G401 (cell line): ENCODE measurements at regions not wholly inside any gene's neighbourhood (a gene's known extent, or its start where the extent isn't known, plus 50 kb on each side); places are given as distances from the start of the nearest gene placed in this dataset.
A peak's percentile ranks its signal among the peaks of the same experiment; 100 is the strongest.
"Not testable (repeated sequence)": the region's sequence is repeated elsewhere in the genome, so short reads cannot be mapped to it uniquely, and the experiment has no call there.

Experiments
- DNase-seq: peaks from one replicate; pipeline ENCODE4 v3.0.0-alpha.2; 2015; ENCODE audit warnings: low spot score
- in situ Hi-C: cut with HindIII; loops from 2 replicates; pipeline ENCODE4 v1.10.0; 2016; ENCODE audit warnings: low sequenced_read_pairs, mixed read lengths

DNA sequence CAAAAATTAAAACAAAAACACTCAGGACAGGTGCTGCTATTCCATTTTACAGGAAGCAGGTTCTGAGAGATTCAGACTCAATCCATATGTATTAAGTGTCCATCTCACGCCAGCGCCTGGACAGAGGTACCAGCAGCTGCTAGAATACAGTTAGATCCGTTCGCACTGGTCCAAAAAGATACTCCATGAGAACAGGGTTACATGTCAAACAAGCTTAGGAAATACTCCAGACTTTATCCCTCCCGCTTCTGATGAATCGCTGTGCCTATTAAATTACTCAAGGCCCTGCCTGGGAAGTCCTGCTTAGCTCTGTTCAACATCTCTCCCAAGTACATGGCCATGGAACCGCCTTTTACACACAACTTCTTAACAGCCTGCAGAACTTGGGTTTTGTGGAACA is 50.2 kb upstream of the SLC35C1 start:
- no peak for DNase-seq
- in situ Hi-C loops = no loop called here

DNA sequence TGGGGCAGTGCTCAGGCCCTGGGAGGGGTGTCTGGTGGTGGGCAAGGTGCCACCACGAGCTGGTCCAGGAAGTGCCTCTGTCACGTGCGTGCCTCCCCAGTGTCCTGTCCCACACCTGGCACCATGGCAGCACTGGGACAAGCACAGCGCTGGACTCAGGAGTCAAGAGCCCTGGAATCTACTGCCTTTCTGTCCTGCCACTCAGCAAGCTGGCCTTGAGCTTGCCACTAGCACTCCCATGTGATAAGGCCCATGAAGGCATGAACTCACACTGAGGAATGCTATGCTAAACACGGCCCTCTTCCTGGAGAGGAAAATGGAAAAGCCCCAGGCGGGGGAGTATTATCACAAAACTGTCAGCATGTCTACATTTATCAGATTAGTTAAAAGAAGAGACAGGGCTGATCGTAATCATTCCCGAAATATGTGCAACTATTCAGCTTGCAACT is 50.7 kb upstream of the SLC35C1 start:
- DNase-seq = no peak
- in situ Hi-C loops = no loop called here

DNA sequence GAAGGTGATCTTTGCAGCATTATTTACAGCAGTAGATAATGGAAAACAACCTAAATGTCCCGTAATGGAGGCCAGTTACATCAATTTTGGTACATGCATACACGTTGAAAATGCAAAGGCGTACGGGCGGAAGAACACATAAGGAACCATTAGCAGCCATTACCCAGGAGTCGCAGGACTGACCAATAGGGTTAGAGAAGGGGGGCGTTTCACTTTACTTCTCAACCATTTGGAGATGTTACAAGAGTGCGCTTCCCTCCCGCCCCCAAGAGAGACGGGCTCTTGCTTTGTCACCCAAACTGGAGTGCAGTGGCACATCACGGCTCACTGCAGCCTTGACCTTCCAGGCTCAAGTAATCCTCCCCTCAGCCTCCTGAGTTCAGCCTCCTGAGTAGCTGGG is 52.8 kb upstream of the SLC35C1 start:
- DNase-seq = no peak
- in situ Hi-C loops = no loop called here

DNA sequence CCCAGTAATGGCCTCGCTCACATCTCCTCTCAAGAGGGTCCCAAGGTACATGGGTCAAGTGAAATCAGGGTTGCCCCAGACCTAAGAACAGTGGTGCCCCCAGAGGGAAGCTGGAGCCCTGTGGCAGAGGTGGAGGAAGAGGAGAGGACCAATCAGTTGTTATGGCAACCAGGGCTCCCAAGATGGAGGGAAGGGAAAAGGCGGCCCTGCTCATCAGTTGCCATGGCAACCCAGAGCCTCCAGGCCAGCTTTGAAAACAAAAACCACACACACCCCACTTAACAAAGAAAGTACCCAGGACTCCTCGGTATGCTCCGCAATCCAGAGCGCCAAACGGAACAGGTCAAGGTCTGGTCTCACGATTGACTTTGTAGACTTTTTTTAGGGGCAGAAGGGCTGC is 53.5 kb upstream of the SLC35C1 start:
- DNase-seq = peak; percentile 44
- in situ Hi-C loops = no loop called here

DNA sequence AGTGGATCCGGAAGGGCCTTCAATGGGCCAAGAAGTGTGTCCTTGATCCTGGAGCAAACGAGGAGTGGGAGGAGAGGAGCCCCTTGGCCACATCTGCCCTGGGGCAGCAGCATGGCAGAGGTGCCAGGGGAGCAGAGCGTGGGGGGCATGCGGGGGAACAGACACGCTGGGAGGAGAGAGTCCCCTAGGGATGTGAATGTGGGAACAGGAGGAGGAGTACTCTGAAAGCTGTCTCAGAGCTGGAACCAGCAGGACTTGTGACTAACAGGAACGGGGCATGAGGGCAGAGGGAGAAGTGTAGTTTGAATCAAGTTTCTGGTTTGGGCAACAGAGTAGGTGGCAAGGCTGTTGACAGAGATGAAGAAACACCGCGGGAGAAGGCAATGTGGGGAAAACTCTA is 54.5 kb upstream of the SLC35C1 start:
- DNase-seq = no peak
- in situ Hi-C loops = no loop called here

DNA sequence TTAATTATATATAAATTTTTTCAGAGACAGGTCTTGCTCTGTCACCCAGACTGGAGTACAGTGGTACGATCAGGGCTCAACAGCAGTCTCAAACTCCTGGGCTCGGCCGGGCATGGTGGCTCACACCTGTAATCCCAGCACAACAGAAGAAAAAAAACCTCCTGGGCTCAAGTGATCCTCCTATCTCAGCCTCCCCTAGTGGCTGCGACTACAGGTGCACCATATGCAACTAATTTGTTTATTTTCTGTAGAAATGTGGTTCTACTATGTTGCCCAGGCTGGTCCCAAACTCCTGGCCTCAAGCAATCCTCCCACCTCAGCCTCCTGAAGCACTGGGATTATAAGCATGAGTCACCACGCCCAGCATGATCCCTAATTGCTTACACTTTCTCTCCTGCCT is 56.1 kb upstream of the SLC35C1 start:
- in situ Hi-C loops = no loop called here
- no peak for DNase-seq

DNA sequence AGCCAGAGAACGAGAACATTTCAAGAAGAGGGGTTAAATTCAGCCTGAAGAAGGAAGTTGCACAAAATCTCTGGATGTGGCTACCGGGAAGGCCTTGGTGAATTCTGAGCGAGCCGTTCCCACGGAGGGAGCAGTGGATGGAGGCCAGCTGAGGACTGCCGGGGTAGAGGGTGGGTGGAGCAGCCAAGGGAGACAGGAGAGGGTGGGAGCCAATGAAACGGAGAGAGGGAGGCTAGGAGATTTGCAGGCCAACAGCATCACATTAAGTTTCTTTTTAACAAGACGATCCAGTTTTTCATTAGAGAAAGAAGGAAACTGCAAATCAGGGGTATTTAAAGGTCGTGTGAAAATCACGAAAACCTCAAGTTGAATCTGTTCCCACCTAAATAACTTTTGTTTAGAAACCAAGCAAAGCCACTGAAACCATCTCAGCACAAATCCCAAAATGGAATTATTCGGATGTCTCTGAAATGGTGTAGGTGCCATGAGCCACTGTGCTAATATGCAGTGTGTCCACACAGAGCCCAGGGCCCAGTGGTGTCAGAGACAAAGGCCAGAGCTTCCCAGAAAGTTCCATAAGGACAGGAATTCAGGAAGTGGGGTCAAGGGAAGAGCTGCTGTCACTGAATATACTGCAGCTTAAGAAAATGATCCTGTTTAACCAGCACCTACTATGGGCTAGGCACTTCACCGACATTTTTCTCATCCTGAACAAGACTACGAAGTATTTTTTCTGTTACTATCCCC is 59.7 kb upstream of the SLC35C1 start:
- peak; percentile 5 for DNase-seq
- in situ Hi-C loops = no loop called here

DNA sequence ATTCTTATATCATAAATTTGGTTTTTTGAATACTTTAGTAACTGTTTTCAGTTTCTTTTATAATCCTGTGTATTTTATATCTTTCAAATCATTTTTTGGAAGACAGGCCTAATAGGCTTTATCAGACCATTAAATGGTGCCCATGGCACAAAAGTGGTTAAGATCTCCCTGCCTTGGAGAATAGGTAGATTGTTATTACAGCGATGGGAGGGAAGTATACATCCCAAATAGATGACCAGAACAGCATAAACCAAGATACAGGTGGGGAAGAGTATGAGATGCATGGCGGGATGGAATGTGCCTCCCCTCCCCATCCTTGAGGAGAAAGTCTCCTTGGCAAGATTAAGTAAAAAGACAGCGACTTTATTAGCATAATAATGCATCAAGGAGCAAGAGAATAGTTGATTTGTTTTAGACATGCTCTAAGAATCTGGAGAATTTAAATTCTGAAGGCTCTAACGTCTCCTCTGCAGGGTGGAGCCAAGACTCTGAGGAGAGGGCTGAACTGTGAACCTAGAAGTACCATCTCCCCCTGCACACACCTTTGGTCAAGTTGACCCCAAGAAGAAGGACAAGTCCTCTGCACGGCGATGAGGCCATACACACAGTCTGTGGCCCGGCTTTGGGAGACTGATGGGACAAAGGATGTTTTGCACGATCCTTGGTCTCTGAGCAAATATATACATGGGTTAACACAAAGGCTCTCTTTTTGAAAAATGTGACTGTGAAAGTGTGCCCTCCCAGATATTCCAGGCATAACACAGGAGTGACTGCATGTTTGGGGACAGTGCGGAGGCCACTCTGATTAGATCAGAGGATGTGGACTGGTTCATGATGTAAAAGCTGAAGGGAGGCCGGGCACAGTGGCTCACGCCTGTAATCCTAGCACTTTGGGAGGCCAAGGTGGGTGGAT is 61.1 kb upstream of the SLC35C1 start:
- DNase-seq = no peak

DNA sequence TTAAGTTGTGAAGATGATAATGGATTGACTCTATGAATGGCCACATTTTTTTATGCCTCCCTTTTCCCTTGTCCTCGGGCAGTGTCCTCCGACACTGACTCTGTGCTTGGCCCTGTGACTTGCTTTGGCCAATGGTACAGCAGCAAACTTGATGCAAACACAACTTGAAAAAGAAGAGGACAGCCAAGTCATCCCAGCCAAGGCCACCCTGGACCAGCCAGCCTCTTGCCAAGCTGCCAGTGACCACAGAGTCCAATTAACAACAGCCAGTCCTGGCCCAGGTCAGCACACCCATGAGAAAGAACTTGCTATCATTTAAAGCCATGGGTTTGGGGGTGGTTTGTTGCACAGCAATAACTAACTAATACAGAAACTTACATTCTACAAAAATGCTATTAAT is 63.4 kb upstream of the SLC35C1 start:
- in situ Hi-C loops = no loop called here
- no peak for DNase-seq

More for the DNA sequence above, 61.1 kb upstream of the SLC35C1 start:
- in situ Hi-C loops = no loop called here

DNA sequence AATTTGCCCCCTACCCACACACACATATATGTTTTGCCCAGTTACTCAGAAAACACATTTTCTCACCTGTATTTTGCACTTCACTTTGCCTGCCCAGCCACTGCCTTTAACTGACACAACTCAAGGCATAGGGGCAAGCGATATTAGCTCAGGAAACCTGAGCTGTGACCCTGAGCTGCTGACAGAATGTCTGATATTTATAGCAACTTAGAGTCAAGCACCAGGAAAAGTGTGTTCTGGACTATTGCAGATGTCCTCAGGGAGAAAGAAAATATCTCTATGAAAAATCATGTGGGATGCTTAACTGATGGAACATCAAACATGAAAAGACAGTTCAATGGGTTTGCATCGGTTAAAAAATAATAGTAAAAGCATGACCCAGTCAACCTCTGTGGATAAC is 63.9 kb upstream of the SLC35C1 start:
- DNase-seq = no peak
- in situ Hi-C loops = no loop called here

DNA sequence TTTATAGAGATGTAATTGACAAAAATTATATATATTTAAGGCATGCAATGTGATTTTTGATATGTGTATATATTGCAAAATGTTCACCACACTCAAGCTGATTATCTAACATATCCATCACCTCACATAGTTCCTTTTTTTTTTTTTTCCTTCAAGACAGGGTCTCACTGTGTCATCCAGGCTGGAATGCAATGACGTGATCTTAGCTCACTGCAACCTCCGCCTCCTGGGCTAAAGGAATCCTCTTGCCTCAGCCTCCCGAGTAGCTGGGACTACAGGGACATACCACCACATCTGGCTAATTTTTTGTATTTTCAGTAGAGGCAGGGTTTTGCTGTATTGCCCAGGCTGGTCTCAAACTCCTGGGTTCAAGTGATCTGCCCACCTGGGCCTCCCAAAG is 65.1 kb upstream of the SLC35C1 start:
- DNase-seq = no peak
- in situ Hi-C loops = no loop called here

DNA sequence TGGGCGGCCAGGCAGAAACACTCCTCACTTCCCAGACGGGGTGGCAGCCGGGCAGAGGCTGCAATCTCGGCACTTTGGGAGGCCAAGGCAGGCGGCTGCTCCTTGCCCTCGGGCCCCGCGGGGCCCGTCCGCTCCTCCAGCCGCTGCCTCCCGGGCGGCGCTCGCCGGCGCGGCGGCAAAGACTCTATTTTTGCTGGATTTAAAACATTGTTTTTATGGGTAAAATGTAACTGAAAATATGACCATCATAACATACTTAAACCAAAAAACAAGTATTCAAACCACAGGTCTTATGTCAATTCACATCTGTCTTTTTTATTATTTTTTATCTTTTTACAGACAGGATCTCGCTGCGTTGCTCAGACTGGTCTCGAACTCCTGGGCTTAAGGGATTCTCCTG is 65.9 kb upstream of the SLC35C1 start:
- in situ Hi-C loops, DNase-seq: not testable (repeated sequence)

DNA sequence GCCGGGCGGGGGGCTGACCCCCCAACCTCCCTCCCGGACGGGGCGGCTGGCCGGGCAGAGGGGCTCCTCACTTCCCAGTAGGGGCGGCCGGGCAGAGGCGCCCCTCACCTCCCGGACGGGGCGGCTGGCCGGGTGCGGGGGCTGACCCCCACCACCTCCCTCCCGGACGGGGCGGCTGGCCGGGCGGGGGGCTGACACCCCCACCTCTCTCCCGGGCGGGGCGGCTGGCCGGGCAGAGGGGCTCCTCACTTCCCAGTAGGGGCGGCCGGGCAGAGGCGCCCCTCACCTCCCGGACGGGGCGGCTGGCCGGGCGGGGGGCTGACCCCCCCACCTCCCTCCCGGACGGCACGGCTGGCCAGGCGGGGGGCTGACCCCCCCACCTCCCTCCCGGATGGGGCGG is 66.8 kb upstream of the SLC35C1 start:
- in situ Hi-C loops = not testable (repeated sequence)

DNA sequence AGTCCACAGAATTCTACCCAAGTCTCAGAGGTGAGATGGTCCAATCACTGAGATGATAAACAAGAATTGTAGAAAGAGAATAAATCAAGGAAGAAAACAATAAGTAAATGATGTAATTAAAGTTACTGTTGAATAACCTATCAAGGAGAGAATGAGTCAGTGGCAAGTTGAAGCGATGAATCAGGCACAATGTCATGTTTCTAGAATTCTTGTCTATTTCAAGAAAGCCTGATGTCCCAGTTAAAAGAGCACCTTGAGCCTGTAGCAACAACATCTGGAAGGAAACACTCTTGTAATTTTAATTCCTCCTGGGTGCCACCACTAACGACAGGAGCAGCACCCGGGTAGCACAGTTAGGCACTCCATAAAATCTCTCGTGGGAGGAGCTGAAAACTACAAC is 67.9 kb upstream of the SLC35C1 start:
- DNase-seq = no peak
- in situ Hi-C loops = no loop called here

More for the DNA sequence above, 66.8 kb upstream of the SLC35C1 start:
- not testable (repeated sequence) for DNase-seq

DNA sequence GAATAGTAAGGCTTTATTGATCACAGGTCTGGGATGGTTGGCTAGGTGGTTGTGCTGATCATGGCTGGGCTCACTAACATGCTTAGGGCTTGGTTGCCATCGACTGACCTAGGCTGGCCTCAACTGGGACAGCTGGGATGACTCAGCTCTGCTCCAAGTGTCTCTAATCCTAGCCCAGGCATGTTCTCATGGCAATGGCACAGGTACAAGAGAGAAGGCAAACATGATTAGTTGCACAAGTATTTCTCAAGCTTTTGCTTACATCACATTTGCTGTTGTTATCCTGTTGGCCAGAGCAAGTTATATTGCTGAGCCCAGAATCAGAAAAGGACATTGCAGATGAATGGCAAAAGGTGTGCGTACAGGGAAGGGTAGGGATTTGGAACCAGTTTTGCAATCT is 68.5 kb upstream of the SLC35C1 start:
- in situ Hi-C loops = no loop called here
- DNase-seq = no peak

DNA sequence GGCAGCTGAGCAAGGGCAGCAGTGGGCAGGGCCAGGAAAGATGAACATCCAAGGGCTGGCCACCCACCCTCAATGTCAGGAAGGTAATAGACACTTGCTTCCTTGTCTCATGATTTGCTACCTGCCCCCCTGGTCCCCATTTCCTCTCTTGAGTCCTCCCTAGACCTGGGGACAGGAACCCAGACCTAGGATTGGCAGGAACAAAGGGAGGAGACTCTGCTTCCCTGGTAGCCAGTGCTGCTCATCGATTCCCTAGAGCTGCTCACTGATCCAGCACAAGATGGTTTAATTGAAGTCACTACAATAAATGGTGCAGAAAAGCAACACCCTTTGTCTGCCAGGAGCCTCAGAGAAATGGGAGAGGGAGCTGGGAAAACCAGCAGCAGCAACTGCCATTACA is 67.8 kb upstream of the CHST1 start:
- in situ Hi-C loops = no loop called here

DNA sequence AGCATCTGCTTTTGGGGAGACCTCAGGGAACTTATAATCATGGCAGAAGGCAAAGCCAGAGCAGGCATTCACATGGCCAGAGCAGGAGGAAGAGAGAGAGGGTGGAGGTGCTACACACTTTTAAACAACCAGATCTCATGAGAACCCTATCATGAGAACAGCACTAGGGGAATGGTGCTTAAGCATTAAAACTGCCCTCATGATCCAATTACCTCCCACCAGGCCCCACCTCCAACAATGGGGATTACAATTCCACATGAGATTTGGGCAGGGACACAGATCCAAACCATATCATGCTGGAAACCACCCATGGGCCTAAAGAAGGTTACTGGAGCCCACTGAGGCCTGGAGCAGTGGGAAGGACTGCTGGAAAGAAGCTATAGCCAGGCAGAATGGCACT is 66.9 kb upstream of the CHST1 start:
- in situ Hi-C loops = no loop called here

More for the DNA sequence above, 67.8 kb upstream of the CHST1 start:
- no peak for DNase-seq

DNA sequence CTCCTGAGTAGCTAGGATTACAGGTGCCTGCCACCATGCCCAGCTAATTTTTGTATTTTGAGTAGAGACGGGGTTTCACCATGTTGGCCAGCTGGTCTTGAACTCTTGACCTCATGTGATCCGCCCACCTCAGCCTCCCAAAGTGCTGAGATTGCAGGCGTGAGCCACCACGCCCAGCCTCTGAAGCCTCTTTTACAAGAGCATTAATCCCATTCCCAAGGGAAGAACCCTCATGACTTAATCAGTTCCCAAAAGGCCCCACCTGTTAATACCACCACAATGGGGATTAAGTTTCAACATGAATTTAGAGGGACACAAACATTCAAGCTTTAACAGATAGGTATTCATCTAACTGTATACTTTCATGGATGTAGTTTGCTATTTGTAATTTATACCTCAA is 65.7 kb upstream of the CHST1 start:
- DNase-seq, in situ Hi-C loops: not testable (repeated sequence)

More for the DNA sequence above, 66.9 kb upstream of the CHST1 start:
- DNase-seq = no peak

DNA sequence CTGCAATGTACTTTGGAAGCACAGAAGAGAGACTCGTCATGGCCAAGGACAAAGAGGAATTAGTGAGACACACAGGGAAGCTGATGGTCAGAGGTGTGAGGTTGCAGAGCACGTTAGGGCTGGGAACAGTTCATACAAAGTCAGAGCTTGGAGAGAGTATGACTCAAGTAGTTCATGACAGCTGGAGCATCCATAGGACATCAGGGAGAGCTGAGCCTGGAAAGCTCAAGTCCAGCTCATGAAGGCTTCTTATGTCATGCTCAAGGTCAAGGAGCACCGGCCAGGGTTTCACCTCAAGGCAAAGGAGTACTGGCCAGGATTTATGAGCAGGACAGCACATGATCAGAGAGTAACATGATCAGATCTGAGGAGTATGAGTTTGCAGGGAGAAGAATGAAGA is 64.6 kb upstream of the CHST1 start:
- DNase-seq = no peak
- in situ Hi-C loops = no loop called here

DNA sequence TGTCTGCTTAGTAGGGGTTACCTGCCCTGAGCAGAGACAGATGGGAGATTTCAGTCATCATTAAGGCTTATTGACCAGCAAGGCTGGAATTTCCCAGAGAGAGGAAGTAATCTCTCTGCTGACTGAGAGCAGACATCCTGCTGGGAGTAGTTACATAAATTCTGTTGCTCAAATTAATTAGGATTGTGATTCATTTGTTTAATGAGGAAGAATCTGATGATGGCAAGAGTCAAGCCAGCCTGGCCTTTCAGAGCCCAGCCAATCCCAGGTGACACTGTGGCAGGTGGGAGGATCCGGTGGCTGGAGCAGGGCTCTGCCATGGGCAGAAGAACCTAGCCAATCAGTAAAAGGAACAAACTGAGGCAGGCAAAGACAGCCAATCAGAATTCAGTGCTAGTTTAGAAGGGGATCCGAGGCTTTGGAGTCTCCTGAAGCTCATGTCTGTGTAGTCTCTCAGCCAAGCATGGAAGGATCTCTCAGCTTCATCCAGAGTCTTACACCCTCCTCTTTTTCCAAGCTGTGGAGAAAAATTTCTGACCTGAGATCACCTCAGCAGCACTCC is 61.2 kb upstream of the CHST1 start:
- in situ Hi-C loops = no loop called here

More for the DNA sequence above, 61.2 kb upstream of the CHST1 start:
- no peak for DNase-seq
